PC-3 (cell line): ENCODE measurements at regions not wholly inside any gene's neighbourhood (a gene's known extent, or its start where the extent isn't known, plus 50 kb on each side); places are given as distances from the start of the nearest gene placed in this dataset.

ENCODE experiments used
- ATAC-seq: fragments of 200-7000 bp; cut with Tn5 transposase; 2 replicates; pipeline ENCODE4 v1.9.1; 2020; ENCODE audit warnings: mild to moderate bottlenecking, moderate library complexity
- BruUV-seq: library from RNA; stranded (reverse); fragments of 400-500 nt; replicated peaks from 2 replicates; lab custom pipeline; 2021; lab: Mats Ljungman, UMichigan
- CTCF ChIA-PET: fragments of 300-600 bp; sonication (Branson Sonifier 250); formaldehyde crosslinking; loops from one replicate; lab custom pipeline; 2022; ENCODE audit warnings: antibody characterized with exemption; lab: Charles Lee
- POLR2A ChIA-PET: fragments of 300-600 bp; sonication (Branson Sonifier 250); formaldehyde crosslinking; loops from one replicate; lab custom pipeline; 2022; ENCODE audit warnings: antibody characterized with exemption; ENCODE audit not compliant: unreplicated experiment; lab: Charles Lee
- DNase-seq: peaks from one replicate; pipeline ENCODE4 v3.0.0-alpha.2; 2015
- H2AFZ ChIP-seq: fragments of 300-600 bp; sonication (generic); 2 replicates; pipeline ENCODE4 v1.6.0; 2016; ENCODE audit warnings: antibody characterized with exemption, low read length
- H3F3A ChIP-seq: fragments of 300-600 bp; sonication (generic); one replicate; pipeline ENCODE4 v1.6.0; 2017; ENCODE audit warnings: antibody characterized with exemption, low read length, control low read depth, mild to moderate bottlenecking; ENCODE audit not compliant: unreplicated experiment
- H3K27ac ChIP-seq: fragments of 300-600 bp; sonication (generic); 2 replicates; pipeline ENCODE4 v1.5.1; 2016; ENCODE audit warnings: mild to moderate bottlenecking, low read length
- H3K27me3 ChIP-seq: fragments of 300-600 bp; sonication (generic); 2 replicates; pipeline ENCODE4 v1.6.1; 2016; ENCODE audit warnings: low read length, mixed read lengths
- H3K36me3 ChIP-seq: fragments of 300-600 bp; sonication (generic); 2 replicates; pipeline ENCODE4 v1.6.1; 2016; ENCODE audit warnings: low read depth, mixed run types, low read length, mixed read lengths
- H3K4me1 ChIP-seq: fragments of 300-600 bp; sonication (generic); 2 replicates; pipeline ENCODE4 v1.5.1; 2016; ENCODE audit warnings: low read length; ENCODE audit not compliant: insufficient read depth
- H3K4me2 ChIP-seq: fragments of 300-600 bp; sonication (generic); 2 replicates; pipeline ENCODE4 v1.6.0; 2016; ENCODE audit warnings: low read length
- H3K4me3 ChIP-seq: fragments of 300-600 bp; sonication (generic); 2 replicates; pipeline ENCODE4 v1.5.1; 2016; ENCODE audit warnings: mild to moderate bottlenecking, low read length, mixed read lengths
- H3K79me2 ChIP-seq: fragments of 300-600 bp; sonication (generic); 2 replicates; pipeline ENCODE4 v1.6.1; 2017; ENCODE audit warnings: low read length, mixed read lengths
- H3K9ac ChIP-seq: fragments of 300-600 bp; sonication (generic); 2 replicates; pipeline ENCODE4 v1.6.0; 2016; ENCODE audit warnings: mild to moderate bottlenecking, low read length
- H3K9me2 ChIP-seq: fragments of 300-600 bp; sonication (generic); replicated peaks from 2 replicates; pipeline ENCODE4 v1.6.1; 2016; ENCODE audit warnings: mixed run types, low read length, mixed read lengths
- H3K9me3 ChIP-seq: fragments of 300-600 bp; sonication (generic); 2 replicates; pipeline ENCODE4 v1.6.1; 2016; ENCODE audit warnings: low read length, mixed read lengths
- H4K20me1 ChIP-seq: fragments of 300-600 bp; sonication (generic); 2 replicates; pipeline ENCODE4 v1.6.1; 2016; ENCODE audit warnings: low read length, mixed read lengths
- CTCF ChIP-seq: fragments of 300-600 bp; sonication (generic); conservative IDR thresholded peaks from 2 replicates; pipeline ENCODE4 v1.5.1; 2017; ENCODE audit warnings: antibody characterized with exemption, low read depth, mild to moderate bottlenecking, low read length
- EZH2 ChIP-seq: fragments of 300-600 bp; sonication (generic); IDR thresholded peaks from one replicate; pipeline ENCODE4 v1.6.1; 2017; ENCODE audit warnings: antibody characterized with exemption, mild to moderate bottlenecking, low read length; ENCODE audit not compliant: unreplicated experiment
- EZH2phosphoT487 ChIP-seq: fragments of 300-600 bp; sonication (generic); IDR thresholded peaks from 2 replicates; pipeline ENCODE4 v1.6.1; 2018; ENCODE audit warnings: mild to moderate bottlenecking, antibody characterized with exemption, low read length, borderline replicate concordance
- intact Hi-C: fragments of 100-400 bp; cut with micrococcal nuclease; formaldehyde crosslinking; loops from 2 replicates; pipeline ENCODE4 v1.9.0; 2023

- Histone ChIP-seq H3K9ac (peak overlapping the region; percentile 91; the same call in 1 of the 2 replicates), H4K20me1 (peaks cover 31% of the 10 kb centered on the region), H3K4me1 (peaks cover 11% of the 10 kb centered on the region; the same call in 1 of the 2 replicates), H3K4me3 (peak overlapping the region; percentile 93), H3K27me3 (no peaks in the 10 kb centered on the region), H3K79me2 (peaks cover 49% of the 10 kb centered on the region), H2AFZ (no peak overlapping the region), H3K27ac (no peak overlapping the region), H3K36me3 (no peaks in the 10 kb centered on the region; the same call in 1 of the 2 replicates), H3K9me3 (no peaks in the 10 kb centered on the region), H3K9me2 (no peaks in the 10 kb centered on the region), H3F3A (peaks cover 18% of the 10 kb centered on the region), H3K4me2 (peak overlapping the region; percentile 98)
- no peak for ATAC-seq
- BruUV-seq, result no TSS peak
- TF ChIP-seq EZH2phosphoT487, result no peak
- TF ChIP-seq CTCF, result no peak
- no peak for TF ChIP-seq EZH2
- DNase-seq, result no peak
- POLR2A ChIA-PET, result interaction anchor here (2.7 kb wide), 1 partner anchor 36 kb away, joined by 14 read pairs; no protein-coding TSS in a partner anchor
- intact Hi-C loops, result loop anchor here (2.0 kb wide), 1 partner anchor 20 kb away; no protein-coding TSS in a partner anchor
- CTCF ChIA-PET, result no interaction called here
These were observed 107.1 kb downstream of the HFE start for GRCh38 chr6:26194329-26194701.

- Histone ChIP-seq H3K4me2 (peak overlapping the region; percentile 98), H3K4me3 (peak overlapping the region; percentile 93), H3K27ac (peak overlapping the region; percentile 0; the same call in 1 of the 2 replicates), H3K9me2 (no peaks in the 10 kb centered on the region), H3K36me3 (no peaks in the 10 kb centered on the region; the same call in 1 of the 2 replicates), H4K20me1 (peaks cover 31% of the 10 kb centered on the region), H3F3A (peaks cover 18% of the 10 kb centered on the region), H2AFZ (peak overlapping the region; percentile 42), H3K79me2 (peaks cover 49% of the 10 kb centered on the region), H3K9ac (peak overlapping the region; percentile 91), H3K4me1 (peaks cover 12% of the 10 kb centered on the region; the same call in 1 of the 2 replicates), H3K9me3 (no peaks in the 10 kb centered on the region), H3K27me3 (no peaks in the 10 kb centered on the region)
- ChIA-PET POLR2A (interaction anchor here (0.6 to 2.7 kb wide), 4 partner anchors 13 to 39 kb away, joined by 3 to 14 read pairs (median 4); a partner anchor contains a TSS), CTCF (no interaction called here)
- TF ChIP-seq CTCF (no peak), EZH2 (no peak), EZH2phosphoT487 (no peak)
- no peak for DNase-seq
- no peak for ATAC-seq
- intact Hi-C loops, result loop anchor here (1.0 to 5.0 kb wide), 6 partner anchors 20 to 1617 kb away; a partner anchor contains a TSS
- no TSS peak for BruUV-seq
These were observed 107.7 kb downstream of the HFE start for GRCh38 chr6:26194816-26195375.

GRCh38 chr6:26195376-26195923 lies 108.2 kb downstream of the HFE start:
- DNase-seq, result peak; percentile 87
- H3K4me3 ChIP-seq, result peak overlapping the region; percentile 93
- H3K9me2 ChIP-seq, result no peaks in the 10 kb centered on the region
- peak overlapping the region; percentile 91 for H3K9ac ChIP-seq
- POLR2A ChIA-PET, result interaction anchor here (0.5 to 2.7 kb wide), 6 partner anchors 12 to 90 kb away, joined by 3 to 14 read pairs (median 4); a partner anchor contains a TSS
- no peaks in the 10 kb centered on the region for H3K27me3 ChIP-seq
- ATAC-seq, result peak; percentile 29
- H3K79me2 ChIP-seq, result peaks cover 49% of the 10 kb centered on the region
- H3K36me3 ChIP-seq, result no peaks in the 10 kb centered on the region; the same call in 1 of the 2 replicates
- H3F3A ChIP-seq, result peaks cover 23% of the 10 kb centered on the region
- peaks cover 31% of the 10 kb centered on the region for H4K20me1 ChIP-seq
- H2AFZ ChIP-seq, result peak overlapping the region; percentile 42; the same call in 1 of the 2 replicates
- intact Hi-C loops, result loop anchor here (1.0 to 5.0 kb wide), 6 partner anchors 21 to 1617 kb away; a partner anchor contains a TSS
- H3K27ac ChIP-seq, result peak overlapping the region; percentile 70
- no peaks in the 10 kb centered on the region for H3K9me3 ChIP-seq
- no peak for TF ChIP-seq CTCF
- peaks cover 17% of the 10 kb centered on the region; the same call in 1 of the 2 replicates for H3K4me1 ChIP-seq
- no TSS peak for BruUV-seq
- peak overlapping the region; percentile 98 for H3K4me2 ChIP-seq
- CTCF ChIA-PET, result no interaction called here
